WTC11 (cell line): ENCODE measurements at regions not wholly inside any gene's neighbourhood (a gene's known extent, or its start where the extent isn't known, plus 50 kb on each side); places are given as distances from the start of the nearest gene placed in this dataset.

ENCODE experiments used
- ATAC-seq: fragments of 200-7000 bp; cut with Tn5 transposase; 2 replicates; pipeline ENCODE4 v1.10.0; 2021; ENCODE audit warnings: mild to moderate bottlenecking, moderate library complexity
- CTCF ChIA-PET: fragments of 300-600 bp; sonication (Branson Sonifier 250); formaldehyde crosslinking; loops from one replicate; lab custom pipeline; 2021; ENCODE audit warnings: antibody characterized with exemption; lab: Charles Lee
- POLR2A ChIA-PET: fragments of 350-600 bp; sonication (Branson Sonifier 250); formaldehyde crosslinking; loops from one replicate; lab custom pipeline; 2021; ENCODE audit warnings: antibody characterized with exemption; lab: Charles Lee
- DNase-seq: peaks from one replicate; pipeline ENCODE4 v3.0.0; 2021; ENCODE audit warnings: low spot score
- H3K27ac Mint-ChIP-seq: 2 replicates; pipeline ENCODE4 v1.8.0; 2021; ENCODE audit warnings: mixed read lengths
- H3K27me3 Mint-ChIP-seq: 2 replicates; pipeline ENCODE4 v1.8.0; 2021; ENCODE audit warnings: low read depth, mild to moderate bottlenecking, moderate library complexity, mixed read lengths
- H3K36me3 Mint-ChIP-seq: 2 replicates; pipeline ENCODE4 v1.8.0; 2021; ENCODE audit warnings: mixed read lengths
- H3K4me1 Mint-ChIP-seq: 2 replicates; pipeline ENCODE4 v1.8.0; 2022; ENCODE audit warnings: mixed read lengths
- H3K4me3 Mint-ChIP-seq: 2 replicates; pipeline ENCODE4 v1.8.0; 2021; ENCODE audit warnings: mild to moderate bottlenecking, moderate library complexity, mixed read lengths
- H3K9me3 Mint-ChIP-seq: 2 replicates; pipeline ENCODE4 v1.8.0; 2021; ENCODE audit warnings: mixed read lengths
- CREB1 ChIP-seq: sonication (generic); formaldehyde crosslinking; IDR thresholded peaks from 2 replicates; pipeline ENCODE4 v1.8.0; 2023; ENCODE audit warnings: mild to moderate bottlenecking, missing genetic modification reagents
- ETV6 ChIP-seq: sonication (generic); formaldehyde crosslinking; IDR thresholded peaks from 2 replicates; pipeline ENCODE4 v1.8.1; 2022; ENCODE audit warnings: mild to moderate bottlenecking, missing genetic modification reagents
- FOXJ3 ChIP-seq: sonication (generic); formaldehyde crosslinking; IDR thresholded peaks from 2 replicates; pipeline ENCODE4 v1.9.0; 2021; ENCODE audit warnings: missing genetic modification reagents, mild to moderate bottlenecking, borderline replicate concordance
- FOXP1 ChIP-seq: sonication (generic); formaldehyde crosslinking; IDR thresholded peaks from 2 replicates; pipeline ENCODE4 v1.8.0; 2022; ENCODE audit warnings: missing genetic modification reagents, mild to moderate bottlenecking, moderate library complexity, borderline replicate concordance
- IRF2 ChIP-seq: sonication (generic); formaldehyde crosslinking; IDR thresholded peaks from 2 replicates; pipeline ENCODE4 v1.8.0; 2022; ENCODE audit warnings: low read depth, missing genetic modification reagents, borderline replicate concordance
- KAT7 ChIP-seq: sonication (generic); formaldehyde crosslinking; IDR thresholded peaks from 2 replicates; pipeline ENCODE4 v1.8.1; 2023; ENCODE audit warnings: missing genetic modification reagents, mild to moderate bottlenecking, borderline replicate concordance
- MYBL2 ChIP-seq: sonication (generic); formaldehyde crosslinking; IDR thresholded peaks from 2 replicates; pipeline ENCODE4 v1.8.1; 2023; ENCODE audit warnings: mild to moderate bottlenecking, moderate library complexity, missing genetic modification reagents
- TEAD1 ChIP-seq: sonication (generic); formaldehyde crosslinking; IDR thresholded peaks from 2 replicates; pipeline ENCODE4 v1.8.0; 2022; ENCODE audit warnings: mild to moderate bottlenecking, missing genetic modification reagents
- ZBTB21 ChIP-seq: sonication (generic); formaldehyde crosslinking; IDR thresholded peaks from 2 replicates; pipeline ENCODE4 v1.8.1; 2023; ENCODE audit warnings: mild to moderate bottlenecking, missing genetic modification reagents, borderline replicate concordance
- ZNF219 ChIP-seq: sonication (generic); formaldehyde crosslinking; IDR thresholded peaks from 2 replicates; pipeline ENCODE4 v1.8.0; 2023; ENCODE audit warnings: missing genetic modification reagents, mild to moderate bottlenecking, borderline replicate concordance
- ZNF671 ChIP-seq: fragments of 250-450 bp; sonication (Bioruptor Pico); IDR thresholded peaks from 2 replicates; pipeline ENCODE4 v1.8.0; 2021; ENCODE audit warnings: mild to moderate bottlenecking
- TF ChIP-seq, protein P1 (sequence below): sonication (generic); formaldehyde crosslinking; IDR thresholded peaks from 2 replicates; pipeline ENCODE4 v1.8.0; 2023; ENCODE audit warnings: missing genetic modification reagents, mild to moderate bottlenecking, borderline replicate concordance
- TF ChIP-seq, protein P2 (sequence below): sonication (generic); formaldehyde crosslinking; IDR thresholded peaks from 2 replicates; pipeline ENCODE4 v1.8.1; 2023; ENCODE audit warnings: mild to moderate bottlenecking, missing genetic modification reagents
- TF ChIP-seq, protein P3 (sequence below): sonication (generic); formaldehyde crosslinking; IDR thresholded peaks from 2 replicates; pipeline ENCODE4 v1.8.1; 2023; ENCODE audit warnings: mild to moderate bottlenecking, missing genetic modification reagents, moderate library complexity
- TF ChIP-seq, protein P4 (sequence below): sonication (generic); formaldehyde crosslinking; IDR thresholded peaks from 2 replicates; pipeline ENCODE4 v1.8.0; 2022; ENCODE audit warnings: missing genetic modification reagents
- TF ChIP-seq, protein P5 (sequence below): fragments of 250-450 bp; sonication (Bioruptor Pico); IDR thresholded peaks from 2 replicates; pipeline ENCODE4 v1.9.0; 2021; ENCODE audit warnings: mild to moderate bottlenecking, borderline replicate concordance
- TF ChIP-seq, protein P6 (sequence below): sonication (generic); formaldehyde crosslinking; IDR thresholded peaks from 2 replicates; pipeline ENCODE4 v1.8.1; 2023; ENCODE audit warnings: mild to moderate bottlenecking, missing genetic modification reagents, moderate library complexity

DNA sequence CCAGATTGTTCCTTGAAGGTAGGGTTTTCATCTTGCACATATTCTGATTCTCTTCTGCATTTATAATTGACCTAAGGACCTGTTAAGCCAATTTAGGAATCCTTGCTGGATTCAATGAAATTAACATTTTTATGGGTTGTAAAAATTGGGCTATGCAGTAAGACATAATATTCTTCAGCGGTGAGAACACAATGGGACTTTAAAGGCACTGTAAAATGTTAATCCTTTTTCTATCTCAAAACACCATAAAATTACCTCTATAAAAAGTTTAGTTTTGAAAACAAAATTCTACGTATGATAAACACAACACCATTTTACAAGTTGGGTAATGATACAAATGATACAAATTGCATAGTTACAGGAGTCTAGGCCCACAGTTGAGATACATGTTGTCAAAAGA, 169.2 kb upstream of the DTNA start:
- no peak overlapping the region for H3K27ac Mint-ChIP-seq
- DNase-seq = no peak
- H3K36me3 Mint-ChIP-seq = no peaks in the 10 kb centered on the region
- peaks cover 54% of the 10 kb centered on the region for H3K4me1 Mint-ChIP-seq
- no peak for ATAC-seq
- ChIA-PET CTCF (no interaction called here), POLR2A (no interaction called here)
- H3K4me3 Mint-ChIP-seq = no peak overlapping the region
- TF ChIP-seq, protein P1, sequence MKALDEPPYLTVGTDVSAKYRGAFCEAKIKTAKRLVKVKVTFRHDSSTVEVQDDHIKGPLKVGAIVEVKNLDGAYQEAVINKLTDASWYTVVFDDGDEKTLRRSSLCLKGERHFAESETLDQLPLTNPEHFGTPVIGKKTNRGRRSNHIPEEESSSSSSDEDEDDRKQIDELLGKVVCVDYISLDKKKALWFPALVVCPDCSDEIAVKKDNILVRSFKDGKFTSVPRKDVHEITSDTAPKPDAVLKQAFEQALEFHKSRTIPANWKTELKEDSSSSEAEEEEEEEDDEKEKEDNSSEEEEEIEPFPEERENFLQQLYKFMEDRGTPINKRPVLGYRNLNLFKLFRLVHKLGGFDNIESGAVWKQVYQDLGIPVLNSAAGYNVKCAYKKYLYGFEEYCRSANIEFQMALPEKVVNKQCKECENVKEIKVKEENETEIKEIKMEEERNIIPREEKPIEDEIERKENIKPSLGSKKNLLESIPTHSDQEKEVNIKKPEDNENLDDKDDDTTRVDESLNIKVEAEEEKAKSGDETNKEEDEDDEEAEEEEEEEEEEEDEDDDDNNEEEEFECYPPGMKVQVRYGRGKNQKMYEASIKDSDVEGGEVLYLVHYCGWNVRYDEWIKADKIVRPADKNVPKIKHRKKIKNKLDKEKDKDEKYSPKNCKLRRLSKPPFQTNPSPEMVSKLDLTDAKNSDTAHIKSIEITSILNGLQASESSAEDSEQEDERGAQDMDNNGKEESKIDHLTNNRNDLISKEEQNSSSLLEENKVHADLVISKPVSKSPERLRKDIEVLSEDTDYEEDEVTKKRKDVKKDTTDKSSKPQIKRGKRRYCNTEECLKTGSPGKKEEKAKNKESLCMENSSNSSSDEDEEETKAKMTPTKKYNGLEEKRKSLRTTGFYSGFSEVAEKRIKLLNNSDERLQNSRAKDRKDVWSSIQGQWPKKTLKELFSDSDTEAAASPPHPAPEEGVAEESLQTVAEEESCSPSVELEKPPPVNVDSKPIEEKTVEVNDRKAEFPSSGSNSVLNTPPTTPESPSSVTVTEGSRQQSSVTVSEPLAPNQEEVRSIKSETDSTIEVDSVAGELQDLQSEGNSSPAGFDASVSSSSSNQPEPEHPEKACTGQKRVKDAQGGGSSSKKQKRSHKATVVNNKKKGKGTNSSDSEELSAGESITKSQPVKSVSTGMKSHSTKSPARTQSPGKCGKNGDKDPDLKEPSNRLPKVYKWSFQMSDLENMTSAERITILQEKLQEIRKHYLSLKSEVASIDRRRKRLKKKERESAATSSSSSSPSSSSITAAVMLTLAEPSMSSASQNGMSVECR = no peak
- no peak for TF ChIP-seq ZNF671 (CRISPR knock-in tag)
- TF ChIP-seq, protein P2, sequence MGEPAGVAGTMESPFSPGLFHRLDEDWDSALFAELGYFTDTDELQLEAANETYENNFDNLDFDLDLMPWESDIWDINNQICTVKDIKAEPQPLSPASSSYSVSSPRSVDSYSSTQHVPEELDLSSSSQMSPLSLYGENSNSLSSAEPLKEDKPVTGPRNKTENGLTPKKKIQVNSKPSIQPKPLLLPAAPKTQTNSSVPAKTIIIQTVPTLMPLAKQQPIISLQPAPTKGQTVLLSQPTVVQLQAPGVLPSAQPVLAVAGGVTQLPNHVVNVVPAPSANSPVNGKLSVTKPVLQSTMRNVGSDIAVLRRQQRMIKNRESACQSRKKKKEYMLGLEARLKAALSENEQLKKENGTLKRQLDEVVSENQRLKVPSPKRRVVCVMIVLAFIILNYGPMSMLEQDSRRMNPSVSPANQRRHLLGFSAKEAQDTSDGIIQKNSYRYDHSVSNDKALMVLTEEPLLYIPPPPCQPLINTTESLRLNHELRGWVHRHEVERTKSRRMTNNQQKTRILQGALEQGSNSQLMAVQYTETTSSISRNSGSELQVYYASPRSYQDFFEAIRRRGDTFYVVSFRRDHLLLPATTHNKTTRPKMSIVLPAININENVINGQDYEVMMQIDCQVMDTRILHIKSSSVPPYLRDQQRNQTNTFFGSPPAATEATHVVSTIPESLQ (CRISPR knock-in tag) = no peak
- TF ChIP-seq, protein P3, sequence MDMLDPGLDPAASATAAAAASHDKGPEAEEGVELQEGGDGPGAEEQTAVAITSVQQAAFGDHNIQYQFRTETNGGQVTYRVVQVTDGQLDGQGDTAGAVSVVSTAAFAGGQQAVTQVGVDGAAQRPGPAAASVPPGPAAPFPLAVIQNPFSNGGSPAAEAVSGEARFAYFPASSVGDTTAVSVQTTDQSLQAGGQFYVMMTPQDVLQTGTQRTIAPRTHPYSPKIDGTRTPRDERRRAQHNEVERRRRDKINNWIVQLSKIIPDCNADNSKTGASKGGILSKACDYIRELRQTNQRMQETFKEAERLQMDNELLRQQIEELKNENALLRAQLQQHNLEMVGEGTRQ = no peak
- TF ChIP-seq FOXP1 (CRISPR knock-in tag) = no peak
- TF ChIP-seq ETV6 = no peak
- TF ChIP-seq ZBTB21 (CRISPR knock-in tag) = no peak
- TF ChIP-seq TEAD1 = no peak
- TF ChIP-seq CREB1 (CRISPR knock-in tag) = no peak
- TF ChIP-seq, all 79 proteins: peak for 0
- Mint-ChIP-seq H3K9me3 (no peaks in the 10 kb centered on the region), H3K27me3 (no peaks in the 10 kb centered on the region)

DNA sequence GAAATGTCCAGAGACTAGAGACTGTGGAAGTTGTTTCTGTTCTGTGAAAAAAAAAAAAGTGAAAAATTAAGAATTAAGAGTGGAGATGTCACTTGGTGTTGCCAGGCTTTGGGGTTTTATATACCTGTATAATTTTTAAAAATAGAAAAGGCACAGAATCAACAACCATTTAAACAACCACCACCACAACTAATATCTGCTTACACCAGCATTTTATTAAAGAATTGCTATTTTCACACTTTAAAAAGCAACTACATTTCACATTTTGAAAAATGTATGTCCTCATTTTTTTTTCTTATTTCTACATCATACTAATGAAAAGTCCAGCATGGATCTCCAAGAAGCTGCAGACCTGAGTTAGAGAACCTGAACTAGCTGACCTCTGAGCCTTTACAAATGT, 167.5 kb upstream of the DTNA start:
- CTCF ChIA-PET = interaction anchor here (1.2 kb wide), 1 partner anchor 318 kb away, joined by 3 read pairs; the partner anchor contains the start of gene NOL4
- ATAC-seq (no peak), DNase-seq (no peak)
- Mint-ChIP-seq H3K4me3 (no peak overlapping the region), H3K27me3 (no peaks in the 10 kb centered on the region), H3K9me3 (no peaks in the 10 kb centered on the region), H3K27ac (no peak overlapping the region), H3K36me3 (no peaks in the 10 kb centered on the region), H3K4me1 (peaks cover 54% of the 10 kb centered on the region)
- POLR2A ChIA-PET = no interaction called here
- TF ChIP-seq FOXJ3 (CRISPR knock-in tag) = no peak
- TF ChIP-seq, protein P4, sequence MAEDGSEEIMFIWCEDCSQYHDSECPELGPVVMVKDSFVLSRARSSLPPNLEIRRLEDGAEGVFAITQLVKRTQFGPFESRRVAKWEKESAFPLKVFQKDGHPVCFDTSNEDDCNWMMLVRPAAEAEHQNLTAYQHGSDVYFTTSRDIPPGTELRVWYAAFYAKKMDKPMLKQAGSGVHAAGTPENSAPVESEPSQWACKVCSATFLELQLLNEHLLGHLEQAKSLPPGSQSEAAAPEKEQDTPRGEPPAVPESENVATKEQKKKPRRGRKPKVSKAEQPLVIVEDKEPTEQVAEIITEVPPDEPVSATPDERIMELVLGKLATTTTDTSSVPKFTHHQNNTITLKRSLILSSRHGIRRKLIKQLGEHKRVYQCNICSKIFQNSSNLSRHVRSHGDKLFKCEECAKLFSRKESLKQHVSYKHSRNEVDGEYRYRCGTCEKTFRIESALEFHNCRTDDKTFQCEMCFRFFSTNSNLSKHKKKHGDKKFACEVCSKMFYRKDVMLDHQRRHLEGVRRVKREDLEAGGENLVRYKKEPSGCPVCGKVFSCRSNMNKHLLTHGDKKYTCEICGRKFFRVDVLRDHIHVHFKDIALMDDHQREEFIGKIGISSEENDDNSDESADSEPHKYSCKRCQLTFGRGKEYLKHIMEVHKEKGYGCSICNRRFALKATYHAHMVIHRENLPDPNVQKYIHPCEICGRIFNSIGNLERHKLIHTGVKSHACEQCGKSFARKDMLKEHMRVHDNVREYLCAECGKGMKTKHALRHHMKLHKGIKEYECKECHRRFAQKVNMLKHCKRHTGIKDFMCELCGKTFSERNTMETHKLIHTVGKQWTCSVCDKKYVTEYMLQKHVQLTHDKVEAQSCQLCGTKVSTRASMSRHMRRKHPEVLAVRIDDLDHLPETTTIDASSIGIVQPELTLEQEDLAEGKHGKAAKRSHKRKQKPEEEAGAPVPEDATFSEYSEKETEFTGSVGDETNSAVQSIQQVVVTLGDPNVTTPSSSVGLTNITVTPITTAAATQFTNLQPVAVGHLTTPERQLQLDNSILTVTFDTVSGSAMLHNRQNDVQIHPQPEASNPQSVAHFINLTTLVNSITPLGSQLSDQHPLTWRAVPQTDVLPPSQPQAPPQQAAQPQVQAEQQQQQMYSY (CRISPR knock-in tag) = no peak
- TF ChIP-seq, protein P5, sequence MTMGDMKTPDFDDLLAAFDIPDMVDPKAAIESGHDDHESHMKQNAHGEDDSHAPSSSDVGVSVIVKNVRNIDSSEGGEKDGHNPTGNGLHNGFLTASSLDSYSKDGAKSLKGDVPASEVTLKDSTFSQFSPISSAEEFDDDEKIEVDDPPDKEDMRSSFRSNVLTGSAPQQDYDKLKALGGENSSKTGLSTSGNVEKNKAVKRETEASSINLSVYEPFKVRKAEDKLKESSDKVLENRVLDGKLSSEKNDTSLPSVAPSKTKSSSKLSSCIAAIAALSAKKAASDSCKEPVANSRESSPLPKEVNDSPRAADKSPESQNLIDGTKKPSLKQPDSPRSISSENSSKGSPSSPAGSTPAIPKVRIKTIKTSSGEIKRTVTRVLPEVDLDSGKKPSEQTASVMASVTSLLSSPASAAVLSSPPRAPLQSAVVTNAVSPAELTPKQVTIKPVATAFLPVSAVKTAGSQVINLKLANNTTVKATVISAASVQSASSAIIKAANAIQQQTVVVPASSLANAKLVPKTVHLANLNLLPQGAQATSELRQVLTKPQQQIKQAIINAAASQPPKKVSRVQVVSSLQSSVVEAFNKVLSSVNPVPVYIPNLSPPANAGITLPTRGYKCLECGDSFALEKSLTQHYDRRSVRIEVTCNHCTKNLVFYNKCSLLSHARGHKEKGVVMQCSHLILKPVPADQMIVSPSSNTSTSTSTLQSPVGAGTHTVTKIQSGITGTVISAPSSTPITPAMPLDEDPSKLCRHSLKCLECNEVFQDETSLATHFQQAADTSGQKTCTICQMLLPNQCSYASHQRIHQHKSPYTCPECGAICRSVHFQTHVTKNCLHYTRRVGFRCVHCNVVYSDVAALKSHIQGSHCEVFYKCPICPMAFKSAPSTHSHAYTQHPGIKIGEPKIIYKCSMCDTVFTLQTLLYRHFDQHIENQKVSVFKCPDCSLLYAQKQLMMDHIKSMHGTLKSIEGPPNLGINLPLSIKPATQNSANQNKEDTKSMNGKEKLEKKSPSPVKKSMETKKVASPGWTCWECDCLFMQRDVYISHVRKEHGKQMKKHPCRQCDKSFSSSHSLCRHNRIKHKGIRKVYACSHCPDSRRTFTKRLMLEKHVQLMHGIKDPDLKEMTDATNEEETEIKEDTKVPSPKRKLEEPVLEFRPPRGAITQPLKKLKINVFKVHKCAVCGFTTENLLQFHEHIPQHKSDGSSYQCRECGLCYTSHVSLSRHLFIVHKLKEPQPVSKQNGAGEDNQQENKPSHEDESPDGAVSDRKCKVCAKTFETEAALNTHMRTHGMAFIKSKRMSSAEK (CRISPR knock-in tag) = no peak
- TF ChIP-seq IRF2 (CRISPR knock-in tag) = no peak
- TF ChIP-seq, protein P6, sequence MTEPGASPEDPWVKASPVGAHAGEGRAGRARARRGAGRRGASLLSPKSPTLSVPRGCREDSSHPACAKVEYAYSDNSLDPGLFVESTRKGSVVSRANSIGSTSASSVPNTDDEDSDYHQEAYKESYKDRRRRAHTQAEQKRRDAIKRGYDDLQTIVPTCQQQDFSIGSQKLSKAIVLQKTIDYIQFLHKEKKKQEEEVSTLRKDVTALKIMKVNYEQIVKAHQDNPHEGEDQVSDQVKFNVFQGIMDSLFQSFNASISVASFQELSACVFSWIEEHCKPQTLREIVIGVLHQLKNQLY (CRISPR knock-in tag) = no peak
- TF ChIP-seq ZNF219 = no peak
- no peak for TF ChIP-seq MYBL2 (CRISPR knock-in tag)
- no peak for TF ChIP-seq KAT7
- no peak for TF ChIP-seq CREB1 (CRISPR knock-in tag)
